AG09319 (cell line): ENCODE measurements at regions not wholly inside any gene's neighbourhood (a gene's known extent, or its start where the extent isn't known, plus 50 kb on each side); places are given as distances from the start of the nearest gene placed in this dataset.

ENCODE experiments used
- DNase-seq: peaks from one replicate; pipeline ENCODE4 v3.0.0-alpha.2; 2010; ENCODE audit warnings: low read depth; ENCODE audit errors: extremely low read depth
- CTCF ChIP-seq: IDR thresholded peaks from 2 replicates; pipeline ENCODE4 v1.5.1; 2011; ENCODE audit warnings: low read depth, mild to moderate bottlenecking, inconsistent platforms, low read length, moderate library complexity

GRCh38 chr10:108014145-108014901 is 849.8 kb upstream of the SORCS1 start:
- DNase-seq = no peak
- TF ChIP-seq CTCF = no peak

- DNase-seq = no peak
- no peak for TF ChIP-seq CTCF
Measured at GRCh38 chr10:108005627-108006026, 841.1 kb upstream of the SORCS1 start.

DNA sequence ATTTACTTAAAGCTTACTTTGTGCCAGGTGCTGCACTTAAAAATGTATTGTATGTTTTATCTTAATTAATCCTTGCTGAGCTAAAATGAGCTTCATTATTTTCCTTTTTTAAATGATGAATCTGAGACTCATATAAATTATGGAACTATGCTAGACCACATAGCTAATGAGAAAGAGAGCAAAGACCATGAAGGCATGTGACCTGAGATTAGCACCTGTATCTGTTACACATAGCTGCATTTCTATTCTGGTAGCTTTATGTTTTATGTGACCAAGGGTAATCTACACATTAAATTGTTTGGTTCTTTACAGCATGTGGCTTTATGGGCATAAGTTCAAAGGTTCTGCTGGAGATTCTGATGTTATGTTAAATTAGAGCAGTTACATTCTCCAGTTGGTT is 839.1 kb upstream of the SORCS1 start:
- no peak for DNase-seq
- no peak for TF ChIP-seq CTCF

GRCh38 chr10:108003061-108003460 is 838.6 kb upstream of the SORCS1 start:
- DNase-seq = no peak
- no peak for TF ChIP-seq CTCF

GRCh38 chr10:108000365-108000764 is 835.9 kb upstream of the SORCS1 start:
- DNase-seq = no peak
- TF ChIP-seq CTCF = no peak

DNA sequence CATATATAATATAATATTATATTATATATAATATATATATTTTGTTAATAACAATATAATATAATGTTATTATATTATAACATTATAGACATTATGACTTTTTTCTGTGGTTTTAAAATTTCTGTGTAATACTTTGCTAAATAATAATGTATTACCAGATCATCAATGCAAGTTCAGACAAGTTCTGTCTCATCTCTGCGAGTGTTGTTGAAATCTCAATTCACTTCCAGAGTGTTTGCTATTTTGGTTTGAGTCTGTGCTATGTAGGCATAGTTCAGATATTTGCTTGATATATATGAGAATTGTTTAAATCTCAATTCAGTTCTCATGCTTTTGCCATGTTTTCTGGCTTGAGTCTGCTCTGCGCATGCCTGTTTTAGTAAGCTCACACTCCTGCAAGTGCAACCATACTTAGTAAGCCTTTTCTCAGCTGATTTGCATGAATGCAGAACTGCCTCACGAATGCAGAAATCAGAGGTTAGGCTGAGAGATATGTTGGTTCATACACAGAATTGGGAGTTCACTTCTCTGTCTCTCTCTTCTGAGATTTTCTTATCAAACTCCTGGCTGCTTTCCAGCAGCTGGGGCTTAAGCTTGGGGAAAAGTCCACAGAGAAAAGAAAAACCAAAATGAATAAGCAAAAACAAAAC is 830.2 kb upstream of the SORCS1 start:
- DNase-seq = no peak
- no peak for TF ChIP-seq CTCF

GRCh38 chr10:107986571-107986970 is 822.1 kb upstream of the SORCS1 start:
- DNase-seq = no peak
- no peak for TF ChIP-seq CTCF
